ENCODE measurements at regions not wholly inside any gene's neighbourhood (a gene's known extent, or its start where the extent isn't known, plus 50 kb on each side); places are given as distances from the start of the nearest gene placed in this dataset.

GRCh38 chr10:10317151-10317550, 700.5 kb upstream of the CELF2 start:
- H3K27ac Mint-ChIP-seq, result no peak overlapping the region
- no peaks in the 10 kb centered on the region for H3K9me3 Mint-ChIP-seq
- H3K27me3 Mint-ChIP-seq, result peaks cover 0 to 6% of the 10 kb centered on the region in 2 donors
- H3K4me3 ChIP-seq (ENCODE audit: control insufficient read depth in 1 of 2, extremely low read depth in 1 of 2, low read length in 1 of 2), result no peak overlapping the region
- H3K9me3 ChIP-seq, result no peaks in the 10 kb centered on the region
- no peak overlapping the region for H3K27ac ChIP-seq (ENCODE audit: low read length)
- ATAC-seq (replicated peaks in 1 of 4) (no peak), DNase-seq (no peak)
- no peaks in the 10 kb centered on the region for H3K36me3 ChIP-seq (ENCODE audit: control insufficient read depth in 2 of 2, extremely low read depth in 1 of 2, insufficient read depth in 1 of 2, low read length in 1 of 2)
- no peaks in the 10 kb centered on the region for H3K36me3 Mint-ChIP-seq
- WGBS (ENCODE audit: insufficient coverage), result 100% methylated on average over 1 of the region's 1 CpG
- POLR2A ChIA-PET, result no interaction called here
- no peak overlapping the region for H3K4me3 Mint-ChIP-seq
- H3K4me1 Mint-ChIP-seq, result no peaks in the 10 kb centered on the region
- H3K27me3 ChIP-seq (replicated peaks in 1 of 2; ENCODE audit: control insufficient read depth in 2 of 2, extremely low read depth in 1 of 2, insufficient read depth in 2 of 2, low read length in 1 of 2), result no peaks in the 10 kb centered on the region
- CTCF ChIA-PET, result no interaction called here
- H3K4me1 ChIP-seq (ENCODE audit: control insufficient read depth in 1 of 2, extremely low read depth in 1 of 2, insufficient read depth in 2 of 2, low read length in 2 of 2), result no peaks in the 10 kb centered on the region

DNA sequence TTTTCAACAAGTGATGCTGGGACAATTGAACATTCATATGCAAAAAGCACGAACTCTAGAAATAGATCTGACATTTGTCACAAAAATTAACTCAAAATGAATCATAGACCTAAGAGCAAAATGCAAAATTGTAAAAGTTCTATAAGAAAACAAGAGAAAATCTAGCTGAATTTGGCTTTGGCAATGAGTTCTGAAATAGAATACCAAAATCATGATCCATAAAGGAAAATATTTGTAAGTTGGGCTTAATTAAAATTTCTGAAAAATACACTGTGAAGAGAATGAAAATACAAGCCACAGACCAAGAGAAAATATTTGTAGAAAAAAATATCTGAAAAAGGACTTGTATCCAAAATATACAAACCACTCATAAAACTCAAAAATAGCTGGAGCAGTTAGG, 698.8 kb upstream of the CELF2 start:
- Mint-ChIP-seq H3K27me3 (peaks cover 0 to 8% of the 10 kb centered on the region in 2 donors), H3K36me3 (no peaks in the 10 kb centered on the region), H3K9me3 (peaks cover 0 to 4% (median 0%) of the 10 kb centered on the region in 3 donors), H3K4me1 (no peaks in the 10 kb centered on the region), H3K27ac (no peak overlapping the region), H3K4me3 (no peak overlapping the region)
- H3K27me3 ChIP-seq (replicated peaks in 1 of 2; ENCODE audit: control insufficient read depth in 2 of 2, extremely low read depth in 1 of 2, insufficient read depth in 2 of 2, low read length in 1 of 2), result no peaks in the 10 kb centered on the region
- ATAC-seq (replicated peaks in 1 of 4) (no peak), DNase-seq (no peak)
- no CpG with 5 or more reads among the region's 1 CpG for WGBS (ENCODE audit: insufficient coverage)
- H3K4me1 ChIP-seq (ENCODE audit: control insufficient read depth in 1 of 2, extremely low read depth in 1 of 2, insufficient read depth in 2 of 2, low read length in 2 of 2), result no peaks in the 10 kb centered on the region
- POLR2A ChIA-PET, result no interaction called here
- H3K27ac ChIP-seq (ENCODE audit: low read length), result no peak overlapping the region
- no peaks in the 10 kb centered on the region for H3K36me3 ChIP-seq (ENCODE audit: control insufficient read depth in 2 of 2, extremely low read depth in 1 of 2, insufficient read depth in 1 of 2, low read length in 1 of 2)
- H3K9me3 ChIP-seq, result no peaks in the 10 kb centered on the region
- CTCF ChIA-PET, result no interaction called here
- H3K4me3 ChIP-seq (ENCODE audit: control insufficient read depth in 1 of 2, extremely low read depth in 1 of 2, low read length in 1 of 2), result no peak overlapping the region

DNA sequence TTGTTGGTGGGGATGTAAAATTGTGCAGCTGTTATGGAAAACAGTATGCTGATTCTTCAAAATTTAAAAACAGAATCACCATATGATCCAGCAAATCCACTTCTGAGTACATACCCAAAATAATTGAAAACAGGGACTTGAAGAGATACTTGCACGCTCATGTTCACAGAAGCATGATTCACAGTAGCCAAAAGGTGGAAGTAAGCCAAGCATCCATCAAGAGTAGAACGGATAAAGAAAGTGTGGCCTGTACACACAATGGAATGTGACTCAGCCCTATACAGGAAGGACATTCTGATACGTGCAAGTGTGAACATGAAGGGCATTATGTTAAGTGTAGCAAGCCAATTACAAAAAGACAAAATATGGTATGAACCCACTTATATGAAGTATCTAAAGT, 696.7 kb upstream of the CELF2 start:
- no peaks in the 10 kb centered on the region for H3K4me1 ChIP-seq (ENCODE audit: control insufficient read depth in 1 of 2, extremely low read depth in 1 of 2, insufficient read depth in 2 of 2, low read length in 2 of 2)
- Mint-ChIP-seq H3K4me1 (no peaks in the 10 kb centered on the region), H3K4me3 (no peak overlapping the region), H3K27me3 (peaks cover 0 to 12% of the 10 kb centered on the region in 2 donors), H3K9me3 (peaks cover 0 to 4% (median 0%) of the 10 kb centered on the region in 3 donors), H3K36me3 (no peaks in the 10 kb centered on the region), H3K27ac (no peak overlapping the region)
- ChIA-PET CTCF (no interaction called here), POLR2A (no interaction called here)
- no peaks in the 10 kb centered on the region for H3K36me3 ChIP-seq (ENCODE audit: control insufficient read depth in 2 of 2, extremely low read depth in 1 of 2, insufficient read depth in 1 of 2, low read length in 1 of 2)
- H3K4me3 ChIP-seq (ENCODE audit: control insufficient read depth in 1 of 2, extremely low read depth in 1 of 2, low read length in 1 of 2), result no peak overlapping the region
- ATAC-seq (replicated peaks in 1 of 4) (no peak), DNase-seq (no peak)
- no peak overlapping the region for H3K27ac ChIP-seq (ENCODE audit: low read length)
- H3K9me3 ChIP-seq, result no peaks in the 10 kb centered on the region
- H3K27me3 ChIP-seq (replicated peaks in 1 of 2; ENCODE audit: control insufficient read depth in 2 of 2, extremely low read depth in 1 of 2, insufficient read depth in 2 of 2, low read length in 1 of 2), result no peaks in the 10 kb centered on the region
- WGBS (ENCODE audit: insufficient coverage), result 92% methylated on average over 2 of the region's 3 CpGs

DNA sequence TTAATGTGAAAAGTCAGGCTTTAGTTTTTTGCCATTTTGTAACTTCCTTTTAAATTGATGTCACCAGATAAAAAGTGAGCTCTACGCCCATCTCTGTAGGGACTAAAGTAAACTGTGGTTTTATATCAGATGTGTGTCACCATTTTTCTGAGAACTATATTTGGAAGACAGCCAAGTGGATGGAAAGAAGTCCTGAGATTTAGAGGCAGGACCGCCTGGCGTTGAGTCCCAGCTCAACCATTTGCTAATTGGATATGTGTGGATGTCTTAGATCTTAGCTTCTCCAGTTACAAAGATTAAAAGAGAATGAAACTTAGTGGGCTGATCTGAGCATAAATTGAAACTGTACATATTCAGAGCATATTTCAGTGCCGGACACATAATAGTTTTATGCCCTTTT, 691.6 kb upstream of the CELF2 start:
- DNase-seq (no peak), ATAC-seq (replicated peaks in 1 of 4) (no peak)
- Mint-ChIP-seq H3K27me3 (peaks cover 10 to 12% of the 10 kb centered on the region in 2 donors), H3K4me3 (no peak overlapping the region), H3K27ac (no peak overlapping the region), H3K4me1 (no peaks in the 10 kb centered on the region), H3K36me3 (no peaks in the 10 kb centered on the region), H3K9me3 (peaks cover 0 to 4% (median 0%) of the 10 kb centered on the region in 3 donors)
- Histone ChIP-seq H3K9me3 (no peaks in the 10 kb centered on the region), H3K27ac (ENCODE audit: low read length) (no peak overlapping the region), H3K4me3 (ENCODE audit: control insufficient read depth in 1 of 2, extremely low read depth in 1 of 2, low read length in 1 of 2) (no peak overlapping the region), H3K4me1 (ENCODE audit: control insufficient read depth in 1 of 2, extremely low read depth in 1 of 2, insufficient read depth in 2 of 2, low read length in 2 of 2) (no peaks in the 10 kb centered on the region), H3K36me3 (ENCODE audit: control insufficient read depth in 2 of 2, extremely low read depth in 1 of 2, insufficient read depth in 1 of 2, low read length in 1 of 2) (no peaks in the 10 kb centered on the region), H3K27me3 (replicated peaks in 1 of 2; ENCODE audit: control insufficient read depth in 2 of 2, extremely low read depth in 1 of 2, insufficient read depth in 2 of 2, low read length in 1 of 2) (no peaks in the 10 kb centered on the region)
- CTCF ChIA-PET, result no interaction called here
- 45% methylated on average over 2 of the region's 4 CpGs for WGBS (ENCODE audit: insufficient coverage)
- POLR2A ChIA-PET, result interaction anchor here in 1 of 2 donors (0.6 kb wide), 2 partner anchors 10 to 1560 kb away, joined by 5 to 6 read pairs; no protein-coding TSS in a partner anchor

DNA sequence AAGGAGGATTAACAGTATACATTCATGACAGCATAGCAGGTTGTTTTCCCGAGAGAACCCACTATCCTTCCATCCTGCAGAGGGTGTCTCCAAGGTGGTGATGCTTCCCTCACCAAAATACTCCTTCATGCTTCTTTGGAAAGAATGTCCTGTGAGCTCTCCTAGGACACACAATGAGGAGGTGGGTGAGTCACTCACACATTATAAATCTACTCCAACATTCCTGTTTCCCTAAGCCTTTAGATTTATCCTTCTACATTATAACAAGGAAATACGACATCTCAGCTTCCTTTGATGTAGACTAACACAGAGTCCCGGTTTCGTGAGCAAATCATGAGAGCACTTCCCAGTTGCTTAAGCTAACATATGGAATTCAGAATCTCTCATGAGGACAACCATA, 689.7 kb upstream of the CELF2 start:
- 100% methylated on average over 2 of the region's 4 CpGs for WGBS (ENCODE audit: insufficient coverage)
- H3K9me3 ChIP-seq, result no peaks in the 10 kb centered on the region
- H3K27ac Mint-ChIP-seq, result no peak overlapping the region
- H3K4me3 Mint-ChIP-seq, result no peak overlapping the region
- H3K4me3 ChIP-seq (ENCODE audit: control insufficient read depth in 1 of 2, extremely low read depth in 1 of 2, low read length in 1 of 2), result no peak overlapping the region
- H3K27me3 ChIP-seq (replicated peaks in 1 of 2; ENCODE audit: control insufficient read depth in 2 of 2, extremely low read depth in 1 of 2, insufficient read depth in 2 of 2, low read length in 1 of 2), result no peaks in the 10 kb centered on the region
- peaks cover 0 to 1% (median 0%) of the 10 kb centered on the region in 3 donors for H3K9me3 Mint-ChIP-seq
- H3K36me3 ChIP-seq (ENCODE audit: control insufficient read depth in 2 of 2, extremely low read depth in 1 of 2, insufficient read depth in 1 of 2, low read length in 1 of 2), result no peaks in the 10 kb centered on the region
- H3K36me3 Mint-ChIP-seq, result no peaks in the 10 kb centered on the region
- no peak overlapping the region for H3K27ac ChIP-seq (ENCODE audit: low read length)
- POLR2A ChIA-PET, result no interaction called here
- no peak for DNase-seq
- H3K4me1 ChIP-seq (ENCODE audit: control insufficient read depth in 1 of 2, extremely low read depth in 1 of 2, insufficient read depth in 2 of 2, low read length in 2 of 2), result no peaks in the 10 kb centered on the region
- H3K27me3 Mint-ChIP-seq, result peaks cover 10 to 12% of the 10 kb centered on the region in 2 donors
- H3K4me1 Mint-ChIP-seq, result no peaks in the 10 kb centered on the region
- CTCF ChIA-PET, result no interaction called here
- no peak for ATAC-seq (replicated peaks in 1 of 4)

DNA sequence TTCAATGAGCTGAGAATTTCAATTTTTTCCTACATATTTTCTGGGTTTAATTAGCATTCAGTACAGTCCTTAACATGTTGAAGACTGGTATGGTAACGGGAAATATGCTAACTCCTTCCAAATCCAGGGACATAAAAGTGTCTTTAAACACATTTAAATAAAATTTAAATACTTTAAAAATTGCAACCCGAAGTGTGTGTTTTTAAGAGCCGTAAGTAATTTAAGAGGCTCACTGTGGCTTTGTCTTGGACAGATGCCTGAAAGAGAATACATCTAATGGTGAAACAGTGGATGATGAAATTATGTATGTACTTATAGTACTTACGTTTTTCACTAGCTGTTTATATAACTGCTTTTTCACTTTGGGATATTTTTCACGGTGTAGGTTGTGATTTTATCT, 687.3 kb upstream of the CELF2 start:
- DNase-seq (no peak), ATAC-seq (replicated peaks in 1 of 4) (no peak)
- Histone ChIP-seq H3K4me3 (ENCODE audit: control insufficient read depth in 1 of 2, extremely low read depth in 1 of 2, low read length in 1 of 2) (no peak overlapping the region), H3K36me3 (ENCODE audit: control insufficient read depth in 2 of 2, extremely low read depth in 1 of 2, insufficient read depth in 1 of 2, low read length in 1 of 2) (no peaks in the 10 kb centered on the region), H3K9me3 (no peaks in the 10 kb centered on the region), H3K4me1 (ENCODE audit: control insufficient read depth in 1 of 2, extremely low read depth in 1 of 2, insufficient read depth in 2 of 2, low read length in 2 of 2) (no peaks in the 10 kb centered on the region), H3K27me3 (replicated peaks in 1 of 2; ENCODE audit: control insufficient read depth in 2 of 2, extremely low read depth in 1 of 2, insufficient read depth in 2 of 2, low read length in 1 of 2) (no peaks in the 10 kb centered on the region), H3K27ac (ENCODE audit: low read length) (no peak overlapping the region)
- WGBS (ENCODE audit: insufficient coverage), result no CpG with 5 or more reads among the region's 5 CpGs
- Mint-ChIP-seq H3K27ac (no peak overlapping the region), H3K27me3 (peaks cover 9 to 16% of the 10 kb centered on the region in 2 donors), H3K4me3 (no peak overlapping the region), H3K4me1 (no peaks in the 10 kb centered on the region), H3K36me3 (no peaks in the 10 kb centered on the region), H3K9me3 (no peaks in the 10 kb centered on the region)
- POLR2A ChIA-PET, result interaction anchor here in 1 of 2 donors (0.6 kb wide), 1 partner anchor 28 kb away, joined by 4 read pairs; no protein-coding TSS in a partner anchor
- CTCF ChIA-PET, result no interaction called here

DNA sequence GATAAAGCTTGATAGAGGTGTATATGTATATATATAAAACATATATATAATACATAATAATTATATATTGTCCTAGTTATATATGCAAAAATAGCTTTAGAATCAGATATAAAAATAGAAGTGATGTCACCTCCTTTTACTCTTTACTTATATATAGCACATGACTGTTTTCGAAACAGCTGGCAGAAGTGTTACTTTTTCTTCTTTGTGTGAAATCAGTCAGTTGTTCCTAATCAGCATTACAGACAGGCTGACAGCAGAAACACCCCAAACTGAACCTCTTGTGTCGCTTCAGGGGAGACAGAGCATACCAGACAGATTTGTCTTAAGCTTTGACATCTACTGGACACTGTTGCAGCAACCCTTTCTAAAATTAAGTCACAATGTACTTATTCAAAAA, 684.9 kb upstream of the CELF2 start:
- CTCF ChIA-PET, result no interaction called here
- Histone ChIP-seq H3K4me3 (ENCODE audit: control insufficient read depth in 1 of 2, extremely low read depth in 1 of 2, low read length in 1 of 2) (no peak overlapping the region), H3K4me1 (ENCODE audit: control insufficient read depth in 1 of 2, extremely low read depth in 1 of 2, insufficient read depth in 2 of 2, low read length in 2 of 2) (no peaks in the 10 kb centered on the region), H3K36me3 (ENCODE audit: control insufficient read depth in 2 of 2, extremely low read depth in 1 of 2, insufficient read depth in 1 of 2, low read length in 1 of 2) (no peaks in the 10 kb centered on the region), H3K27me3 (replicated peaks in 1 of 2; ENCODE audit: control insufficient read depth in 2 of 2, extremely low read depth in 1 of 2, insufficient read depth in 2 of 2, low read length in 1 of 2) (no peaks in the 10 kb centered on the region), H3K27ac (ENCODE audit: low read length) (no peak overlapping the region), H3K9me3 (no peaks in the 10 kb centered on the region)
- ATAC-seq (replicated peaks in 1 of 4), result no peak
- no peak for DNase-seq
- Mint-ChIP-seq H3K27ac (no peak overlapping the region), H3K27me3 (peaks cover 12 to 19% of the 10 kb centered on the region in 2 donors), H3K9me3 (no peaks in the 10 kb centered on the region), H3K36me3 (no peaks in the 10 kb centered on the region), H3K4me3 (no peak overlapping the region), H3K4me1 (no peaks in the 10 kb centered on the region)
- POLR2A ChIA-PET, result no interaction called here
- no CpG with 5 or more reads among the region's 2 CpGs for WGBS (ENCODE audit: insufficient coverage)
